IPS-18a (cell line): ENCODE measurements at regions not wholly inside any gene's neighbourhood (a gene's known extent, or its start where the extent isn't known, plus 50 kb on each side); places are given as distances from the start of the nearest gene placed in this dataset.

Source experiments
- H3K27ac ChIP-seq: one replicate; pipeline ENCODE4 v1.5.1; 2013; ENCODE audit warnings: low read length
- H3K27me3 ChIP-seq: one replicate; pipeline ENCODE4 v1.6.1; 2013; ENCODE audit warnings: mild to moderate bottlenecking, low read length; ENCODE audit not compliant: control insufficient read depth, insufficient read depth
- H3K36me3 ChIP-seq: one replicate; pipeline ENCODE4 v1.6.1; 2013; ENCODE audit warnings: low read depth, low read length; ENCODE audit not compliant: control insufficient read depth
- H3K4me1 ChIP-seq: one replicate; pipeline ENCODE4 v1.6.1; 2013; ENCODE audit warnings: low read depth, low read length; ENCODE audit not compliant: control insufficient read depth
- H3K4me3 ChIP-seq: one replicate; pipeline ENCODE4 v1.5.1; 2013; ENCODE audit warnings: low read length
- H3K9ac ChIP-seq: one replicate; pipeline ENCODE4 v1.6.1; 2013; ENCODE audit warnings: mild to moderate bottlenecking, low read length, moderate library complexity
- H3K9me3 ChIP-seq: one replicate; pipeline ENCODE4 v1.6.1; 2013; ENCODE audit warnings: low read depth, low read length; ENCODE audit not compliant: control insufficient read depth

GRCh38 chr5:91232523-91232922, 150.6 kb downstream of the ARRDC3 start:
- Histone ChIP-seq H3K36me3 (no peaks in the 10 kb centered on the region), H3K27me3 (no peaks in the 10 kb centered on the region), H3K9ac (no peak overlapping the region), H3K4me1 (no peaks in the 10 kb centered on the region), H3K9me3 (no peaks in the 10 kb centered on the region), H3K27ac (no peak overlapping the region), H3K4me3 (no peak overlapping the region)

GRCh38 chr5:91229031-91229727, 153.9 kb downstream of the ARRDC3 start:
- no peak overlapping the region for H3K9ac ChIP-seq
- no peaks in the 10 kb centered on the region for H3K27me3 ChIP-seq
- H3K4me3 ChIP-seq = no peak overlapping the region
- H3K27ac ChIP-seq = no peak overlapping the region
- no peaks in the 10 kb centered on the region for H3K9me3 ChIP-seq
- H3K36me3 ChIP-seq = no peaks in the 10 kb centered on the region
- no peaks in the 10 kb centered on the region for H3K4me1 ChIP-seq

GRCh38 chr5:91228188-91228587, 154.9 kb downstream of the ARRDC3 start:
- Histone ChIP-seq H3K36me3 (no peaks in the 10 kb centered on the region), H3K4me1 (no peaks in the 10 kb centered on the region), H3K9ac (no peak overlapping the region), H3K27me3 (no peaks in the 10 kb centered on the region), H3K9me3 (no peaks in the 10 kb centered on the region), H3K4me3 (no peak overlapping the region), H3K27ac (no peak overlapping the region)

GRCh38 chr5:91225848-91226686, 157.1 kb downstream of the ARRDC3 start:
- Histone ChIP-seq H3K27ac (no peak overlapping the region), H3K4me1 (no peaks in the 10 kb centered on the region), H3K4me3 (no peak overlapping the region), H3K9me3 (no peaks in the 10 kb centered on the region), H3K9ac (no peak overlapping the region), H3K27me3 (no peaks in the 10 kb centered on the region), H3K36me3 (no peaks in the 10 kb centered on the region)

GRCh38 chr5:91224969-91225368, 158.1 kb downstream of the ARRDC3 start:
- H3K9ac ChIP-seq = no peak overlapping the region
- no peaks in the 10 kb centered on the region for H3K36me3 ChIP-seq
- no peak overlapping the region for H3K27ac ChIP-seq
- H3K9me3 ChIP-seq = no peaks in the 10 kb centered on the region
- H3K4me1 ChIP-seq = no peaks in the 10 kb centered on the region
- no peaks in the 10 kb centered on the region for H3K27me3 ChIP-seq
- H3K4me3 ChIP-seq = no peak overlapping the region

GRCh38 chr5:91224456-91224855, 158.7 kb downstream of the ARRDC3 start:
- Histone ChIP-seq H3K36me3 (no peaks in the 10 kb centered on the region), H3K4me1 (no peaks in the 10 kb centered on the region), H3K9ac (no peak overlapping the region), H3K27me3 (no peaks in the 10 kb centered on the region), H3K4me3 (no peak overlapping the region), H3K9me3 (no peaks in the 10 kb centered on the region), H3K27ac (no peak overlapping the region)

GRCh38 chr5:91223886-91224285, 159.2 kb downstream of the ARRDC3 start:
- Histone ChIP-seq H3K9me3 (no peaks in the 10 kb centered on the region), H3K4me1 (no peaks in the 10 kb centered on the region), H3K27me3 (no peaks in the 10 kb centered on the region), H3K4me3 (no peak overlapping the region), H3K36me3 (no peaks in the 10 kb centered on the region), H3K27ac (no peak overlapping the region), H3K9ac (no peak overlapping the region)

- no peak overlapping the region for H3K27ac ChIP-seq
- H3K9me3 ChIP-seq = no peaks in the 10 kb centered on the region
- no peak overlapping the region for H3K4me3 ChIP-seq
- H3K36me3 ChIP-seq = no peaks in the 10 kb centered on the region
- no peaks in the 10 kb centered on the region for H3K27me3 ChIP-seq
- no peaks in the 10 kb centered on the region for H3K4me1 ChIP-seq
- H3K9ac ChIP-seq = no peak overlapping the region
Measured at GRCh38 chr5:91222482-91222881, 160.6 kb downstream of the ARRDC3 start.

- Histone ChIP-seq H3K36me3 (no peaks in the 10 kb centered on the region), H3K27me3 (no peaks in the 10 kb centered on the region), H3K4me1 (no peaks in the 10 kb centered on the region), H3K27ac (no peak overlapping the region), H3K4me3 (no peak overlapping the region), H3K9ac (no peak overlapping the region), H3K9me3 (no peaks in the 10 kb centered on the region)
Measured at GRCh38 chr5:91221917-91222316, 161.2 kb downstream of the ARRDC3 start.

GRCh38 chr5:91219803-91220371, 163.2 kb downstream of the ARRDC3 start:
- Histone ChIP-seq H3K9me3 (no peaks in the 10 kb centered on the region), H3K4me3 (no peak overlapping the region), H3K36me3 (no peaks in the 10 kb centered on the region), H3K9ac (no peak overlapping the region), H3K27me3 (no peaks in the 10 kb centered on the region), H3K4me1 (no peaks in the 10 kb centered on the region), H3K27ac (no peak overlapping the region)

GRCh38 chr5:91219091-91219802, 163.9 kb downstream of the ARRDC3 start:
- Histone ChIP-seq H3K27me3 (no peaks in the 10 kb centered on the region), H3K9ac (no peak overlapping the region), H3K27ac (no peak overlapping the region), H3K9me3 (no peaks in the 10 kb centered on the region), H3K4me1 (no peaks in the 10 kb centered on the region), H3K36me3 (no peaks in the 10 kb centered on the region), H3K4me3 (no peak overlapping the region)
